Stimulated activated memory B cell treated with anti-CD40 and anti-IgM and Interleukin-4, amounts not matched to agents 10 μg/mL and 1 μg/mL and 100 μg/mL, for 72 hours (primary cell): ENCODE measurements at regions not wholly inside any gene's neighbourhood (a gene's known extent, or its start where the extent isn't known, plus 50 kb on each side); places are given as distances from the start of the nearest gene placed in this dataset.

Experiments
- ATAC-seq: fragments of 150-1000 bp; cut with Tn5 transposase; 2 replicates; pipeline ENCODE4 v1.10.0; 2021
- H3K27ac Mint-ChIP-seq: one replicate; pipeline ENCODE4 v1.8.0; 2022; ENCODE audit warnings: mild to moderate bottlenecking, mixed read lengths
- H3K27me3 Mint-ChIP-seq: one replicate; pipeline ENCODE4 v1.8.0; 2022; ENCODE audit warnings: mixed read lengths
- H3K36me3 Mint-ChIP-seq: one replicate; pipeline ENCODE4 v1.8.0; 2022; ENCODE audit warnings: mixed read lengths
- H3K4me1 Mint-ChIP-seq: one replicate; pipeline ENCODE4 v1.8.0; 2022; ENCODE audit warnings: mixed read lengths
- H3K4me3 Mint-ChIP-seq: one replicate; pipeline ENCODE4 v1.8.0; 2022; ENCODE audit warnings: mild to moderate bottlenecking, moderate library complexity, mixed read lengths
- H3K9me3 Mint-ChIP-seq: one replicate; pipeline ENCODE4 v1.8.0; 2022; ENCODE audit warnings: mixed read lengths

- H3K27me3 Mint-ChIP-seq = peaks cover 22% of the 10 kb centered on the region
- H3K4me3 Mint-ChIP-seq = no peak overlapping the region
- H3K36me3 Mint-ChIP-seq = no peaks in the 10 kb centered on the region
- ATAC-seq = no peak
- no peaks in the 10 kb centered on the region for H3K9me3 Mint-ChIP-seq
- peaks cover 18% of the 10 kb centered on the region for H3K4me1 Mint-ChIP-seq
- no peak overlapping the region for H3K27ac Mint-ChIP-seq
These were observed 268.5 kb downstream of the SHQ1 start for GRCh38 chr3:72579581-72580245.

DNA sequence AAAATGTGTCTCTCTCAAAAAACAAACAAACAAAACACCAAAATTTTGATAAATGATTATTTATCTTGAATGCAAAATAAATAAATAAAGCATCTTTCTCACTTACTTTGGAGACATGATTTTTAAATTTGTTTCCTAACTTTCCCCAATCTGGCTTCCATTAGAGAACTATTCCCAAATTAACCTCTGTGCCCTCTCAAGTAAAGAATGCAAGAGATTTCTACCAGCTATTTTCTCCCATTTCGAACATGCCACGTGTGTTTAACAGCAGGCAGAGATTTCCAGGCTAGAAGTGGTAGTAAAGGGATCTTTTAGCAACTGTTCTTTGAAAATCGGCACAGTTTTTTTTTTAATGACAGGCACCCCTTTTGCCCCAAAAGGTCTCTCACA, 269.1 kb downstream of the SHQ1 start:
- no peak for ATAC-seq
- Mint-ChIP-seq H3K9me3 (no peaks in the 10 kb centered on the region), H3K4me3 (no peak overlapping the region), H3K36me3 (no peaks in the 10 kb centered on the region), H3K4me1 (peaks cover 18% of the 10 kb centered on the region), H3K27ac (no peak overlapping the region), H3K27me3 (peaks cover 22% of the 10 kb centered on the region)

GRCh38 chr3:72577190-72577589, 271.1 kb downstream of the SHQ1 start:
- H3K4me1 Mint-ChIP-seq = peaks cover 11% of the 10 kb centered on the region
- no peak for ATAC-seq
- no peak overlapping the region for H3K27ac Mint-ChIP-seq
- no peaks in the 10 kb centered on the region for H3K36me3 Mint-ChIP-seq
- H3K4me3 Mint-ChIP-seq = no peak overlapping the region
- peaks cover 35% of the 10 kb centered on the region for H3K27me3 Mint-ChIP-seq
- H3K9me3 Mint-ChIP-seq = no peaks in the 10 kb centered on the region

DNA sequence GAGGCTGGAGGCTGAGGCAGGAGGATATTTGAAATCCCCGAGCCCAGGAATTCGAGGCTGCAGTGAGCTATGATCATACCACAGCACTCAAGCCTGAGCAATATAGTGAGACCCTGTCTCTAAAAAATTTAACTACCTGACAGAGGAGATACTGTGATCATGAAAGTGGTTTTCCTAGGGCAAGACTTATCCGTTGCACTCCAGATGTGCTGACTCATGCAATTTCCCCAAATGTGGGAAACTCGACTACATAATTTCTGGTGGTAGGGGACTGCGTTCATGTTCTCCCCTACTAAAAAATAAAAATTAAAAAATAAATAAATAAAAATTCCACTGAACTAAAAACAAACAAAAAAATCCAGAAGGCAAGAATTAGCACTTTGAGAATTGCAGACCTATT, 271.7 kb downstream of the SHQ1 start:
- Mint-ChIP-seq H3K27me3 (peaks cover 39% of the 10 kb centered on the region), H3K36me3 (no peaks in the 10 kb centered on the region), H3K4me3 (no peak overlapping the region), H3K4me1 (peaks cover 5% of the 10 kb centered on the region), H3K9me3 (no peaks in the 10 kb centered on the region), H3K27ac (no peak overlapping the region)
- ATAC-seq = no peak

DNA sequence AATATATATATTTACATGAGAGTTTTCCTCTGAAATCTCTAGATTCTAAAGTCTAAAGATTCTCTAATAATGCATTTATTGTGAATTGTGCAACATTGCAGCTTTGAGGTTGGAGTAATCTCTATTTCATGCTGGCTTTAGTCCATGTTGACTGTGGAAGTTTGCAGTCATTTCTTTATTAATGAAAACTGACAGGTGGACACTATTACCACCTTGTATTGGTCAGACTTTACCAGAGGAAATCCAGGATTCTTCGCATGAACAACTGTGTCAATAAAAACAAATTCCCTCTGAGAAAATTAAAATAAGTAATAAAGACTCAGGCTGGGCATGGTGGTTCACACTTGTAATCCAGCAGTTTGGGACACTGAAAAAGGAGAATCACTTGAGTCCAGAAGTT, 274.1 kb downstream of the SHQ1 start:
- H3K27me3 Mint-ChIP-seq = peaks cover 43% of the 10 kb centered on the region
- H3K9me3 Mint-ChIP-seq = no peaks in the 10 kb centered on the region
- ATAC-seq = no peak
- no peaks in the 10 kb centered on the region for H3K36me3 Mint-ChIP-seq
- H3K4me1 Mint-ChIP-seq = no peaks in the 10 kb centered on the region
- H3K27ac Mint-ChIP-seq = no peak overlapping the region
- H3K4me3 Mint-ChIP-seq = no peak overlapping the region

GRCh38 chr3:72573051-72573450, 275.2 kb downstream of the SHQ1 start:
- no peak for ATAC-seq
- Mint-ChIP-seq H3K4me3 (no peak overlapping the region), H3K27me3 (peaks cover 41% of the 10 kb centered on the region), H3K4me1 (no peaks in the 10 kb centered on the region), H3K36me3 (no peaks in the 10 kb centered on the region), H3K27ac (no peak overlapping the region), H3K9me3 (no peaks in the 10 kb centered on the region)

- Mint-ChIP-seq H3K27me3 (peaks cover 36% of the 10 kb centered on the region), H3K9me3 (no peaks in the 10 kb centered on the region), H3K4me1 (no peaks in the 10 kb centered on the region), H3K27ac (no peak overlapping the region), H3K36me3 (no peaks in the 10 kb centered on the region), H3K4me3 (no peak overlapping the region)
- ATAC-seq = no peak
These were observed 275.7 kb downstream of the SHQ1 start for GRCh38 chr3:72572489-72573007.

DNA sequence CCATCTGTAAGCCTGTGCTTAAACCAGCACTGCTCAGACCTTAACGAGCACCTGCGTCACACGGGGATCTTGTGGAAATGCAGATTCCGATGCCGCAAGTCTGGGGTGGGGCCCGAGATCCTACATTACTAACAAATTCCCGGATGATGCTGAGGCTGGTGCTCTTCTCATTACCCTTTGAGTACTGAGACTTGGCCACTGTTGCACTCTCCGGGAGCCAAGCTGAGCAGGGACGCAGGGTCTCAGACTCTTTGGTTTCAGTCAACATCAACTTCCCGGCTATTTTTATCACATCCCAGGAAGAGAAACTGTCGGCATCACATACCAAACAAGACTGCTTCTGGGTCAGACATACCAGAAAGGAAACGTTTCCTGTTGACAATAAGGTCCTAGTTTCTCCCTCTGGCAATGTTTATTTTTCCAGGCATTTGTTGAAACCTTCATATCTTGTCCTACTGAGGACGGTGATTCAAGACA, 276.6 kb downstream of the SHQ1 start:
- H3K27ac Mint-ChIP-seq = no peak overlapping the region
- H3K4me1 Mint-ChIP-seq = no peaks in the 10 kb centered on the region
- ATAC-seq = no peak
- H3K36me3 Mint-ChIP-seq = no peaks in the 10 kb centered on the region
- H3K27me3 Mint-ChIP-seq = peaks cover 30% of the 10 kb centered on the region
- no peak overlapping the region for H3K4me3 Mint-ChIP-seq
- H3K9me3 Mint-ChIP-seq = no peaks in the 10 kb centered on the region

GRCh38 chr3:72571052-72571451, 277.2 kb downstream of the SHQ1 start:
- no peaks in the 10 kb centered on the region for H3K4me1 Mint-ChIP-seq
- H3K27ac Mint-ChIP-seq = no peak overlapping the region
- no peak for ATAC-seq
- peaks cover 30% of the 10 kb centered on the region for H3K27me3 Mint-ChIP-seq
- no peak overlapping the region for H3K4me3 Mint-ChIP-seq
- no peaks in the 10 kb centered on the region for H3K9me3 Mint-ChIP-seq
- no peaks in the 10 kb centered on the region for H3K36me3 Mint-ChIP-seq

- Mint-ChIP-seq H3K9me3 (no peaks in the 10 kb centered on the region), H3K36me3 (no peaks in the 10 kb centered on the region), H3K27me3 (peaks cover 30% of the 10 kb centered on the region), H3K27ac (no peak overlapping the region), H3K4me3 (no peak overlapping the region), H3K4me1 (no peaks in the 10 kb centered on the region)
- no peak for ATAC-seq
These were observed 278.3 kb downstream of the SHQ1 start for GRCh38 chr3:72569754-72570440.

DNA sequence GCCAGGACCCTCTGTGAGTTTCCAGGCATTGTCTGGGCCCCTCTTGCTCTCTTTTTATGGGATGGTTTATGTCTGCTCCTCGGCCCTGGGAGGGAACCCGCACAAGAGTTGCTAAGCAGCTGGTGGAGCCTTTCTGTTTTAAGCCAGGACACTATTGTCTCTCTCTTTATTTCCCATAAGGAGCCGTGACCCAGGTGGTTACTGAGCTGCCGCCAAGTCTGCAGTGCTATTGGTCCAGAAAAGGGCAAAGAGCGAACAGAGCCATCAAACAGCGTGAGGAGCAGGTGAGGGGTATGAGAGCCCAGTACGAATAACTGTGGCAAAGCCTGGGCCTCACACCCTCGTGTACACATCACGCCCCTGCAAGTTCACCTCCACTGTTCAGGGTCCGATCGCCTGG, 280.2 kb downstream of the SHQ1 start:
- no peak for ATAC-seq
- H3K36me3 Mint-ChIP-seq = no peaks in the 10 kb centered on the region
- no peak overlapping the region for H3K4me3 Mint-ChIP-seq
- H3K27ac Mint-ChIP-seq = no peak overlapping the region
- no peaks in the 10 kb centered on the region for H3K9me3 Mint-ChIP-seq
- H3K4me1 Mint-ChIP-seq = no peaks in the 10 kb centered on the region
- peaks cover 26% of the 10 kb centered on the region for H3K27me3 Mint-ChIP-seq

- no peak for ATAC-seq
- no peaks in the 10 kb centered on the region for H3K36me3 Mint-ChIP-seq
- H3K27me3 Mint-ChIP-seq = peaks cover 20% of the 10 kb centered on the region
- H3K9me3 Mint-ChIP-seq = no peaks in the 10 kb centered on the region
- no peak overlapping the region for H3K27ac Mint-ChIP-seq
- H3K4me3 Mint-ChIP-seq = no peak overlapping the region
- H3K4me1 Mint-ChIP-seq = no peaks in the 10 kb centered on the region
These were observed 280.8 kb downstream of the SHQ1 start for GRCh38 chr3:72567474-72567873.

- H3K4me3 Mint-ChIP-seq = no peak overlapping the region
- H3K36me3 Mint-ChIP-seq = no peaks in the 10 kb centered on the region
- peaks cover 4% of the 10 kb centered on the region for H3K9me3 Mint-ChIP-seq
- H3K27me3 Mint-ChIP-seq = peaks cover 9% of the 10 kb centered on the region
- ATAC-seq = no peak
- H3K4me1 Mint-ChIP-seq = no peaks in the 10 kb centered on the region
- H3K27ac Mint-ChIP-seq = no peak overlapping the region
These were observed 282.7 kb downstream of the SHQ1 start for GRCh38 chr3:72565593-72565992.

GRCh38 chr3:72563690-72564370, 284.4 kb downstream of the SHQ1 start:
- Mint-ChIP-seq H3K4me1 (peaks cover 6% of the 10 kb centered on the region), H3K9me3 (peaks cover 4% of the 10 kb centered on the region), H3K4me3 (no peak overlapping the region), H3K27me3 (no peaks in the 10 kb centered on the region), H3K27ac (no peak overlapping the region), H3K36me3 (no peaks in the 10 kb centered on the region)
- ATAC-seq = no peak

DNA sequence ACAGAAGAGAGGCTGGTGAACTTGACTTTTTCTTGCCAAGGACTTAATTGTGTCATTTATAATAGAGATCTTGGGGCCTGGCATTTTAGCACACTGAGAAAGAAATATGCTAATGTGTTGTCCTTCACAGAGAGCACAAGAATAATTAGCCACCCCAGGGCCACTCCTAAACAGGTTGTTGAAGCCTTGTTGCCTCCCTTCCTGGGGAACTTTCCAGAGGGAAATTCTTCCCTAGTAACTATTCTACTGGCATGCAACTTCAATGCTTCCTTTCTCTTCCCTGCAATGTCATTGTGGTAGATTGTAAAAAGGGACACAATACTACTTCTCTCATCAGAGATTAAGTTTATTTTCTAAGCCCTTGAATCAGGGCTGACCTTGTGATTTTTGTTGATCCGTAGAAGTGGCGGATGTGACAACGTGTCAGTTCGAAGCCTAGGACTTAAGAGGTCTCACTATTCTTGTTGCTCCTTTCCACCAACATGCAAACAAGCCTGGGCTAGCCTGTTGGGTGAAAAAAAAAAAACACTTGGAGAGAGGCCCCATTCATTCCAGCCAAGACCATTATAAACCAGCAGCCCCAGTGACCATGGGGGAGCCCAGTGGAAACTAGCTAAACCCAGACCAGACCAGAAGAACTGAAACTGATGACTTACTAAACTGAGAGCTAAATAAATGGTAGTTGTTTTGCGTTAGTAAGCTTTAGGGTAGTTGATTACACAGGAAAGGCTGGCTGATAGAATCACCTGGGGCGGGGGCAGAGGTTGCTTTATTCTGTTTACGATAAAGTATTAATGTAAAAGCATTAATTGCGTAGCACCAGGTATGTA, 287.2 kb downstream of the SHQ1 start:
- H3K4me1 Mint-ChIP-seq = peaks cover 20% of the 10 kb centered on the region
- H3K36me3 Mint-ChIP-seq = peaks cover 16% of the 10 kb centered on the region
- no peaks in the 10 kb centered on the region for H3K27me3 Mint-ChIP-seq
- no peak overlapping the region for H3K27ac Mint-ChIP-seq
- peaks cover 15% of the 10 kb centered on the region for H3K9me3 Mint-ChIP-seq
- no peak overlapping the region for H3K4me3 Mint-ChIP-seq
- ATAC-seq = no peak
